HG03575 (cell line): ENCODE measurements at regions not wholly inside any gene's neighbourhood (a gene's known extent, or its start where the extent isn't known, plus 50 kb on each side); places are given as distances from the start of the nearest gene placed in this dataset.
"Not testable (repeated sequence)": the region's sequence is repeated elsewhere in the genome, so short reads cannot be mapped to it uniquely, and the experiment has no call there.

Experiments used
- ATAC-seq: cut with Tn5 transposase; IDR thresholded peaks from one replicate; pipeline ENCODE4 v1.9.1; 2021; ENCODE audit not compliant: unreplicated experiment, insufficient number of reproducible peaks, low FRiP score; ENCODE audit errors: extremely low read depth

- ATAC-seq = not testable (repeated sequence)
Observed at GRCh38 chr1:149635290-149635899, 51.7 kb downstream of the PPIAL4C start.

GRCh38 chr1:149636286-149637122 is 52.9 kb downstream of the PPIAL4C start:
- peak; percentile 41 for ATAC-seq

GRCh38 chr1:149638481-149638880 is 54.8 kb downstream of the PPIAL4C start:
- not testable (repeated sequence) for ATAC-seq

GRCh38 chr1:149638901-149639658 is 55.4 kb downstream of the PPIAL4C start:
- not testable (repeated sequence) for ATAC-seq

- not testable (repeated sequence) for ATAC-seq
Observed at GRCh38 chr1:149641179-149641578, 57.5 kb downstream of the PPIAL4C start.

- not testable (repeated sequence) for ATAC-seq
Observed at GRCh38 chr1:149644818-149645217, 61.2 kb downstream of the PPIAL4C start.

- ATAC-seq = not testable (repeated sequence)
Observed at GRCh38 chr1:149646360-149647017, 62.8 kb downstream of the PPIAL4C start.

- ATAC-seq = not testable (repeated sequence)
Observed at GRCh38 chr1:149647018-149647373, 63.3 kb downstream of the PPIAL4C start.

GRCh38 chr1:149657750-149658149 is 74.1 kb downstream of the PPIAL4C start:
- not testable (repeated sequence) for ATAC-seq

- ATAC-seq = not testable (repeated sequence)
Observed at GRCh38 chr1:149658175-149658574, 74.5 kb downstream of the PPIAL4C start.

- ATAC-seq = not testable (repeated sequence)
Observed at GRCh38 chr1:149664624-149665023, 81.0 kb downstream of the PPIAL4C start.

- ATAC-seq = not testable (repeated sequence)
Observed at GRCh38 chr1:149665033-149665432, 81.4 kb downstream of the PPIAL4C start.

- not testable (repeated sequence) for ATAC-seq
Observed at GRCh38 chr1:149665528-149665927, 81.9 kb downstream of the PPIAL4C start.

GRCh38 chr1:149673231-149673909 is 89.7 kb downstream of the PPIAL4C start:
- ATAC-seq = not testable (repeated sequence)

GRCh38 chr1:149674921-149675320 is 91.3 kb downstream of the PPIAL4C start:
- ATAC-seq = not testable (repeated sequence)

GRCh38 chr1:149677359-149677758 is 93.7 kb downstream of the PPIAL4C start:
- ATAC-seq = not testable (repeated sequence)

GRCh38 chr1:149686593-149687238 is 95.8 kb upstream of the FCGR1A start:
- not testable (repeated sequence) for ATAC-seq

- not testable (repeated sequence) for ATAC-seq
Observed at GRCh38 chr1:149691399-149691798, 91.1 kb upstream of the FCGR1A start.
